ENCODE measurements at regions not wholly inside any gene's neighbourhood (a gene's known extent, or its start where the extent isn't known, plus 50 kb on each side); places are given as distances from the start of the nearest gene placed in this dataset.

GRCh38 chr17:71689782-71690181 is 431.0 kb upstream of the SOX9 start:
- DNase-seq (ENCODE audit: low read depth, low spot score) = no peak
- no peak for FAIRE-seq
- H3K27ac ChIP-seq (ENCODE audit: control insufficient read depth, insufficient read depth, low read length) = no peak overlapping the region

GRCh38 chr17:71699907-71700306 is 420.9 kb upstream of the SOX9 start:
- H3K4me2 ChIP-seq (ENCODE audit: control insufficient read depth, extremely low read depth, insufficient read depth, low read depth, low read length) = no peak overlapping the region
- H3K9ac ChIP-seq (ENCODE audit: control insufficient read depth, extremely low read depth, insufficient read depth, low read length) = no peak overlapping the region
- H3K4me1 ChIP-seq (ENCODE audit: control insufficient read depth, extremely low read depth, insufficient read depth, low read length) = no peaks in the 10 kb centered on the region
- H3K79me2 ChIP-seq (ENCODE audit: control insufficient read depth, insufficient read depth, low read length) = no peaks in the 10 kb centered on the region
- no peak overlapping the region for H2AFZ ChIP-seq (ENCODE audit: control insufficient read depth, low read length)
- H3K9me1 ChIP-seq (ENCODE audit: control insufficient read depth, extremely low read depth, insufficient read depth, low read length) = no peaks in the 10 kb centered on the region
- TF ChIP-seq CTCF (optimal IDR thresholded peaks at IDR 0.05 in 1 of 3, IDR thresholded peaks at IDR 0.05 in 1 of 3, conservative IDR thresholded peaks at IDR 0.05 in 1 of 3; ENCODE audit: extremely low read depth in 1 of 3, insufficient read depth in 2 of 3, low read length in 3 of 3) = no peak
- TF ChIP-seq EZH2 (IDR thresholded peaks at IDR 0.05; ENCODE audit: low read length) = no peak
- DNase-seq (ENCODE audit: low read depth, low spot score) (no peak), FAIRE-seq (no peak)
- H4K20me1 ChIP-seq (ENCODE audit: control insufficient read depth, extremely low read depth, insufficient read depth, low read length) = no peaks in the 10 kb centered on the region
- no peaks in the 10 kb centered on the region for H3K27me3 ChIP-seq (ENCODE audit: control insufficient read depth, extremely low read depth, insufficient read depth, low read length)
- dilution Hi-C loops (cut with MboI; ENCODE audit: extremely low pct_ligation_motif_present, low sequenced_read_pairs) = no loop called here
- H3K36me3 ChIP-seq (ENCODE audit: control insufficient read depth in 2 of 2, extremely low read depth in 1 of 2, insufficient read depth in 2 of 2, low read length in 2 of 2) = no peaks in the 10 kb centered on the region
- no peaks in the 10 kb centered on the region for H3K9me3 ChIP-seq (ENCODE audit: control insufficient read depth, low read depth, low read length)
- H3K27ac ChIP-seq (ENCODE audit: control insufficient read depth, insufficient read depth, low read length) = no peak overlapping the region
- H3K4me3 ChIP-seq (ENCODE audit: control insufficient read depth in 2 of 3, extremely low read depth in 1 of 3, insufficient read depth in 2 of 3, low read depth in 1 of 3, low read length in 3 of 3) = no peak overlapping the region

More at GRCh38 chr17:71689782-71690181, 431.0 kb upstream of the SOX9 start:
- Histone ChIP-seq H3K79me2 (ENCODE audit: control insufficient read depth, insufficient read depth, low read length) (no peaks in the 10 kb centered on the region), H2AFZ (ENCODE audit: control insufficient read depth, low read length) (no peak overlapping the region), H3K27me3 (ENCODE audit: control insufficient read depth, extremely low read depth, insufficient read depth, low read length) (no peaks in the 10 kb centered on the region), H3K9me3 (ENCODE audit: control insufficient read depth, low read depth, low read length) (no peaks in the 10 kb centered on the region), H3K4me3 (ENCODE audit: control insufficient read depth in 2 of 3, extremely low read depth in 1 of 3, insufficient read depth in 2 of 3, low read depth in 1 of 3, low read length in 3 of 3) (no peak overlapping the region), H3K36me3 (ENCODE audit: control insufficient read depth in 2 of 2, extremely low read depth in 1 of 2, insufficient read depth in 2 of 2, low read length in 2 of 2) (no peaks in the 10 kb centered on the region), H3K9me1 (ENCODE audit: control insufficient read depth, extremely low read depth, insufficient read depth, low read length) (no peaks in the 10 kb centered on the region), H3K9ac (ENCODE audit: control insufficient read depth, extremely low read depth, insufficient read depth, low read length) (no peak overlapping the region), H4K20me1 (ENCODE audit: control insufficient read depth, extremely low read depth, insufficient read depth, low read length) (no peaks in the 10 kb centered on the region), H3K4me2 (ENCODE audit: control insufficient read depth, extremely low read depth, insufficient read depth, low read depth, low read length) (no peak overlapping the region), H3K4me1 (ENCODE audit: control insufficient read depth, extremely low read depth, insufficient read depth, low read length) (no peaks in the 10 kb centered on the region)
- TF ChIP-seq CTCF (optimal IDR thresholded peaks at IDR 0.05 in 1 of 3, IDR thresholded peaks at IDR 0.05 in 1 of 3, conservative IDR thresholded peaks at IDR 0.05 in 1 of 3; ENCODE audit: extremely low read depth in 1 of 3, insufficient read depth in 2 of 3, low read length in 3 of 3) (no peak), EZH2 (IDR thresholded peaks at IDR 0.05; ENCODE audit: low read length) (no peak)
- dilution Hi-C loops (cut with MboI; ENCODE audit: extremely low pct_ligation_motif_present, low sequenced_read_pairs) = no loop called here

Data from keratinocyte (primary cell).